ENCODE measurements at regions not wholly inside any gene's neighbourhood (a gene's known extent, or its start where the extent isn't known, plus 50 kb on each side); places are given as distances from the start of the nearest gene placed in this dataset.
"Not testable (repeated sequence)": the region's sequence is repeated elsewhere in the genome, so short reads cannot be mapped to it uniquely, and the experiment has no call there.

GRCh38 chr1:193417403-193417802 is 231.0 kb upstream of the B3GALT2 start:
- DNase-seq (ENCODE audit: low read depth in 2 of 2) = no peak

- DNase-seq (ENCODE audit: low read depth in 2 of 2) = no peak
Observed at GRCh38 chr1:193416226-193417024, 230.0 kb upstream of the B3GALT2 start.

GRCh38 chr1:193415256-193415655 is 228.8 kb upstream of the B3GALT2 start:
- no peak for DNase-seq (ENCODE audit: low read depth in 2 of 2)

- no peak for DNase-seq (ENCODE audit: low read depth in 2 of 2)
Observed at GRCh38 chr1:193413376-193413775, 227.0 kb upstream of the B3GALT2 start.

- DNase-seq (ENCODE audit: low read depth in 2 of 2) = no peak
Observed at GRCh38 chr1:193412748-193413147, 226.3 kb upstream of the B3GALT2 start.

GRCh38 chr1:193411714-193412113 is 225.3 kb upstream of the B3GALT2 start:
- no peak for DNase-seq (ENCODE audit: low read depth in 2 of 2)

- DNase-seq (ENCODE audit: low read depth in 2 of 2) = no peak
Observed at GRCh38 chr1:193411215-193411614, 224.8 kb upstream of the B3GALT2 start.

GRCh38 chr1:193408782-193409293 is 222.4 kb upstream of the B3GALT2 start:
- DNase-seq (ENCODE audit: low read depth in 2 of 2) = no peak

GRCh38 chr1:193406901-193407300 is 220.5 kb upstream of the B3GALT2 start:
- DNase-seq (ENCODE audit: low read depth in 2 of 2) = no peak

GRCh38 chr1:193404236-193404635 is 217.8 kb upstream of the B3GALT2 start:
- DNase-seq (ENCODE audit: low read depth in 2 of 2) = no peak

- DNase-seq (ENCODE audit: low read depth in 2 of 2) = no peak
Observed at GRCh38 chr1:193402977-193403376, 216.6 kb upstream of the B3GALT2 start.

- no peak for DNase-seq (ENCODE audit: low read depth in 2 of 2)
Observed at GRCh38 chr1:193402037-193402436, 215.6 kb upstream of the B3GALT2 start.

GRCh38 chr1:193394336-193394735 is 207.9 kb upstream of the B3GALT2 start:
- no peak for DNase-seq (ENCODE audit: low read depth in 2 of 2)

GRCh38 chr1:193392686-193393085 is 206.3 kb upstream of the B3GALT2 start:
- DNase-seq (ENCODE audit: low read depth in 2 of 2) = no peak

- DNase-seq (ENCODE audit: low read depth in 2 of 2) = no peak
Observed at GRCh38 chr1:193388683-193389082, 202.3 kb upstream of the B3GALT2 start.

GRCh38 chr1:193388165-193388564 is 201.8 kb upstream of the B3GALT2 start:
- DNase-seq (ENCODE audit: low read depth in 2 of 2) = no peak

GRCh38 chr1:193387406-193387805 is 201.0 kb upstream of the B3GALT2 start:
- no peak for DNase-seq (ENCODE audit: low read depth in 2 of 2)

- DNase-seq (ENCODE audit: low read depth in 2 of 2) = not testable (repeated sequence)
Observed at GRCh38 chr1:193378451-193378850, 192.0 kb upstream of the B3GALT2 start.

GRCh38 chr1:193377472-193377871 is 191.1 kb upstream of the B3GALT2 start:
- DNase-seq (ENCODE audit: low read depth in 2 of 2) = no peak

GRCh38 chr1:193372553-193372952 is 186.1 kb upstream of the B3GALT2 start:
- no peak for DNase-seq (ENCODE audit: low read depth in 2 of 2)

- DNase-seq (ENCODE audit: low read depth in 2 of 2) = no peak
Observed at GRCh38 chr1:193368302-193368701, 181.9 kb upstream of the B3GALT2 start.

- no peak for DNase-seq (ENCODE audit: low read depth in 2 of 2)
Observed at GRCh38 chr1:193367863-193368262, 181.4 kb upstream of the B3GALT2 start.

GRCh38 chr1:193366764-193367507 is 180.5 kb upstream of the B3GALT2 start:
- DNase-seq (ENCODE audit: low read depth in 2 of 2) = no peak

All from stimulated activated CD8-positive, alpha-beta memory T cell treated with anti-CD3 and anti-CD28 coated beads, Interleukin-15, amount 100 ng/mL, for 48 hours (primary cell).